Mammary epithelial cell (primary cell): ENCODE measurements at regions not wholly inside any gene's neighbourhood (a gene's known extent, or its start where the extent isn't known, plus 50 kb on each side); places are given as distances from the start of the nearest gene placed in this dataset.

Source experiments
- EZH2 ChIP-seq: IDR thresholded peaks from 2 replicates; pipeline ENCODE4 v1.6.1; 2012; ENCODE audit warnings: low read length, inconsistent platforms, borderline replicate concordance
- TF ChIP-seq, protein P1 (sequence below), 2 donors: IDR thresholded peaks in 1 of 2; conservative IDR thresholded peaks in 1 of 2; 2 replicates each; pipeline ENCODE4 v1.5.1; 2011 to 2012; ENCODE audit warnings: inconsistent platforms in 2 of 2, low read length in 2 of 2, mild to moderate bottlenecking in 2 of 2, control low read depth in 1 of 2, low read depth in 1 of 2; ENCODE audit not compliant: insufficient read depth in 1 of 2; ENCODE audit errors: extremely low read depth in 1 of 2

DNA sequence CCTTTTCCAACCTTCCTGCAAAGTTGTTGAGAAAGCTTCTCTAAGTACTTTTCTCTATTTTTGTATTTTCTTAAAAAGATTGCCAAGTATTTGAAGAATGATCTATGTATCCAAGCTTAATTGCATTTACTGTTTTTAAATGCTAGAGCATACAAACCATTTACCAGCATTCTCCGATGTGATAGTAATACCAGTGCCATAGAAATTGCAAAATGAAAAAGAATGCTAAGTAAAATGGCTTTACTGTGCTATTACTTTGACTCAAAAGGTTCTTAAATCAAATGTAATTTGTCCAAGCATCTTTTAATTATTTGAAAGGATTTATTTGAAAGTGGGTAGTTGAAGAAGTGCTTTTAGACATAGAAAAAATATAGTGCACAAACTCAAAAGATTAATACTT is 1183.2 kb downstream of the RAPGEF2 start:
- TF ChIP-seq, protein P1, sequence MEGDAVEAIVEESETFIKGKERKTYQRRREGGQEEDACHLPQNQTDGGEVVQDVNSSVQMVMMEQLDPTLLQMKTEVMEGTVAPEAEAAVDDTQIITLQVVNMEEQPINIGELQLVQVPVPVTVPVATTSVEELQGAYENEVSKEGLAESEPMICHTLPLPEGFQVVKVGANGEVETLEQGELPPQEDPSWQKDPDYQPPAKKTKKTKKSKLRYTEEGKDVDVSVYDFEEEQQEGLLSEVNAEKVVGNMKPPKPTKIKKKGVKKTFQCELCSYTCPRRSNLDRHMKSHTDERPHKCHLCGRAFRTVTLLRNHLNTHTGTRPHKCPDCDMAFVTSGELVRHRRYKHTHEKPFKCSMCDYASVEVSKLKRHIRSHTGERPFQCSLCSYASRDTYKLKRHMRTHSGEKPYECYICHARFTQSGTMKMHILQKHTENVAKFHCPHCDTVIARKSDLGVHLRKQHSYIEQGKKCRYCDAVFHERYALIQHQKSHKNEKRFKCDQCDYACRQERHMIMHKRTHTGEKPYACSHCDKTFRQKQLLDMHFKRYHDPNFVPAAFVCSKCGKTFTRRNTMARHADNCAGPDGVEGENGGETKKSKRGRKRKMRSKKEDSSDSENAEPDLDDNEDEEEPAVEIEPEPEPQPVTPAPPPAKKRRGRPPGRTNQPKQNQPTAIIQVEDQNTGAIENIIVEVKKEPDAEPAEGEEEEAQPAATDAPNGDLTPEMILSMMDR (conservative IDR thresholded peaks at IDR 0.05 in 1 of 2, IDR thresholded peaks at IDR 0.05 in 1 of 2; ENCODE audit: extremely low read depth in 1 of 2, insufficient read depth in 1 of 2, low read depth in 1 of 2, low read length in 2 of 2): no peak
- TF ChIP-seq EZH2: no peak
